ENCODE measurements at regions not wholly inside any gene's neighbourhood (a gene's known extent, or its start where the extent isn't known, plus 50 kb on each side); places are given as distances from the start of the nearest gene placed in this dataset.

GRCh38 chr2:44051593-44052347, 56.0 kb upstream of the LRPPRC start:
- ChIA-PET CTCF (interaction anchor here (1.3 to 2.3 kb wide), 3 partner anchors 8 to 428 kb away, joined by 3 to 15 read pairs (median 8); no protein-coding TSS in a partner anchor), POLR2A (no interaction called here)
- no peak for TF ChIP-seq CTCF (IDR thresholded peaks at IDR 0.05; ENCODE audit: control extremely low read depth, extremely low read depth, low read depth, missing control alignments)
- no peak for DNase-seq (ENCODE audit: extremely low spot score)

- CTCF ChIA-PET: interaction anchor here (0.9 to 2.3 kb wide), 5 partner anchors 9 to 427 kb away, joined by 3 to 15 read pairs (median 3); no protein-coding TSS in a partner anchor
- DNase-seq (ENCODE audit: extremely low spot score): no peak
- POLR2A ChIA-PET: no interaction called here
- TF ChIP-seq CTCF (IDR thresholded peaks at IDR 0.05; ENCODE audit: control extremely low read depth, extremely low read depth, low read depth, missing control alignments): no peak
These were observed 56.8 kb upstream of the LRPPRC start for GRCh38 chr2:44052584-44052983.

- DNase-seq (ENCODE audit: extremely low spot score): no peak
- no peak for TF ChIP-seq CTCF (IDR thresholded peaks at IDR 0.05; ENCODE audit: control extremely low read depth, extremely low read depth, low read depth, missing control alignments)
- ChIA-PET POLR2A (no interaction called here), CTCF (interaction anchor here (0.9 to 2.3 kb wide), 4 partner anchors 10 to 426 kb away, joined by 3 to 15 read pairs (median 6); no protein-coding TSS in a partner anchor)
These were observed 57.3 kb upstream of the LRPPRC start for GRCh38 chr2:44053052-44053451.

- DNase-seq (ENCODE audit: extremely low spot score): no peak
- POLR2A ChIA-PET: no interaction called here
- no peak for TF ChIP-seq CTCF (IDR thresholded peaks at IDR 0.05; ENCODE audit: control extremely low read depth, extremely low read depth, low read depth, missing control alignments)
- CTCF ChIA-PET: interaction anchor here (0.9 to 2.7 kb wide), 6 partner anchors 10 to 426 kb away, joined by 3 to 17 read pairs (median 6); no protein-coding TSS in a partner anchor
These were observed 57.7 kb upstream of the LRPPRC start for GRCh38 chr2:44053456-44053855.

- CTCF ChIA-PET: interaction anchor here (1.8 to 2.7 kb wide), 2 partner anchors 9 to 12 kb away, joined by 3 to 17 read pairs; no protein-coding TSS in a partner anchor
These were observed 59.4 kb upstream of the LRPPRC start for GRCh38 chr2:44055229-44055628.

GRCh38 chr2:44055664-44056063, 59.9 kb upstream of the LRPPRC start:
- DNase-seq (ENCODE audit: extremely low spot score): no peak
- CTCF ChIA-PET: interaction anchor here (1.8 to 2.7 kb wide), 2 partner anchors 8 to 12 kb away, joined by 3 to 17 read pairs; no protein-coding TSS in a partner anchor
- POLR2A ChIA-PET: no interaction called here
- no peak for TF ChIP-seq CTCF (IDR thresholded peaks at IDR 0.05; ENCODE audit: control extremely low read depth, extremely low read depth, low read depth, missing control alignments)

More at GRCh38 chr2:44055229-44055628, 59.4 kb upstream of the LRPPRC start:
- POLR2A ChIA-PET: no interaction called here
- DNase-seq (ENCODE audit: extremely low spot score): no peak
- no peak for TF ChIP-seq CTCF (IDR thresholded peaks at IDR 0.05; ENCODE audit: control extremely low read depth, extremely low read depth, low read depth, missing control alignments)
